Stimulated activated CD4-positive, alpha-beta T cell treated with anti-CD3 and anti-CD28 coated beads, Interleukin-1b, Interleukin-23, amount 100 ng/mL, for 1 hour (primary cell): ENCODE measurements at regions not wholly inside any gene's neighbourhood (a gene's known extent, or its start where the extent isn't known, plus 50 kb on each side); places are given as distances from the start of the nearest gene placed in this dataset.

Experiments
- DNase-seq, 2 donors: peaks; one replicate each; pipeline ENCODE4 v3.0.0-alpha.2; 2020; ENCODE audit warnings: low read depth in 2 of 2

DNA sequence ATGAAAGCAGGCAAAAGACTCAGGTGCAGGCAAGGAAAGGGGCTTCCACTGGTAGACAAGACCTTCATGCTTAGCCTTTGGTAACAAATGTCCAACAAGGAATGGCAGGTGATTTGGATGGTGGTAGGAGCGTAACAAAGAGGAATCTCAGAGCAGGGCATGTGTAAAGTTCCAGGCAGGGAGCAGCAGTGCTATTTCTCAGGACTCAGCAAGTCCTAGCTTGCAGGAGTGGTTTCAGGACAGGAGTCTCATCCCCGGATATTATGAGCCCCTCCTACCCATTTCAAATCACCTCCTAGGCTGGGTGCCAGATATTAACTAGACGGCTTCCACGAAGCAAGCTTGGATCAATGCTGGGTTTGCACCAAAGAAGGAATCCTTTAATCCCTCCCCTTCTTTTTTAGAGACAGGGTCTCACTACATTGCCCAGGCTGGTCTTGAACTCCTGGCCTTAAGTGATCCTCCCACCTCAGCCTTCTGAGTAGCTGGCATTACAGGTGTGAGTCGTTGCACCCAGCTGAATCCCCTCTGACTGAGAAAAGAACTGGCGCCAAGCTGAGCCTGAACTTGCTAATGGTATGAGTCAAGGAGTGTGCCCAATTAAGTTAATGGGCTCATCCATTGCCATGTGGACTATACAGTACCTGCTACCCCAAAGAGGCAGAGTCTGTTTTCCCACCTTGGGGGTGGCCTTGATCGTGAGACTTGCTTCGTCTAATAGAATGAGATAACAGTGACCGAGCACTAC lies 190.3 kb downstream of the ARL4C start:
- DNase-seq, result no peak

DNA sequence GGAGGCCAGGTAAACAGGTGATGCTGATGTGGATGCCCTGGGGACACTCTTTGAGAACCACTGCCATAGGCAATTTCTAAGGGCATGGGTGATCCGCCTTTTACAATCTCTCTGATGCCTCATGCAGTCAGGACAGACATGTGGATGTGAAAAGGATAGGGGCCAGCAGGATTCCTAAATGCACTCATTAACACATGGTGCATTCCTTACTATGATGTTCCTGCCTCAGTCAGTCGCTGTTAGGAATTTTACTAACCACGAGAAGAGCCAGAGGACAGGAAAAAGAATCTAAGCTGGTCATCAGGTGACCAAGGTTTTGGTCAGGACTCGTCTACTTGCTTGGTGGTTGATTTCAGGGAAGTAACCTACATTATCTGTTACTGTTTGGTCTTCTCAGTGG lies 191.0 kb downstream of the ARL4C start:
- DNase-seq, result no peak

DNA sequence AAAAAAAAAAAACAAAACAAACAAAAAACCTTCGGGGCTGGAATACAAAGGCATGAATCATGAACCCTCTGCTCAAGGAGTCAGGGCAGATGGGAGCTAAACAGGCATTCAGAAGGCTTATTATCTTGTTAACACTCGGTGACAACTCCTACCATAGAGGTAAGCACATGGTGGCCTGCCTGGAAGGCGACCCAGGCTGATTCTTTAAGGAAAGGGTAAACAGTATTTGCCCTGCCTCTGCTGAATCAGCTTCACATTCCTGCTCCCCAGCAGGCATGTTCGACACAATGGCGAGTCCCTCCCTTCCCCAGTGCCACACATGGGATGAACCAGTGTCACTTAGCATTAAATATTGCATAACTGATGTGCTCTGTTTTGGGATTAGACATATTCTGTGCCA lies 191.9 kb downstream of the ARL4C start:
- no peak for DNase-seq

DNA sequence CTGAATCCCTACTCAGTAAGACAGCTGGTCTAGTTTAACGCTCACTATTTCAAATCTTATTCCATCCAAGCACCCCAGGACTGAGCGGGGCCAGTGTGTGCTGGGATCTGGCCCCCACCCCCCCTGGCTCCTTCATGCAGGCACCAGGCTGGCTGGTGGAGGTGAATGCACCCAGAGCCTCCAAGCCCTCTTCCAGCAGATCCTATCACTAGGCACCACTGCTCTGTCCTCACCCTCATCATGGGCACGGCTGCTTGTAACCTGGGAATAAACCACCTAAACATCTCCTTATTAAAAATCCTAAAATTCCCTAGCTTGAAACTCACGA lies 194.3 kb downstream of the ARL4C start:
- DNase-seq, result no peak

DNA sequence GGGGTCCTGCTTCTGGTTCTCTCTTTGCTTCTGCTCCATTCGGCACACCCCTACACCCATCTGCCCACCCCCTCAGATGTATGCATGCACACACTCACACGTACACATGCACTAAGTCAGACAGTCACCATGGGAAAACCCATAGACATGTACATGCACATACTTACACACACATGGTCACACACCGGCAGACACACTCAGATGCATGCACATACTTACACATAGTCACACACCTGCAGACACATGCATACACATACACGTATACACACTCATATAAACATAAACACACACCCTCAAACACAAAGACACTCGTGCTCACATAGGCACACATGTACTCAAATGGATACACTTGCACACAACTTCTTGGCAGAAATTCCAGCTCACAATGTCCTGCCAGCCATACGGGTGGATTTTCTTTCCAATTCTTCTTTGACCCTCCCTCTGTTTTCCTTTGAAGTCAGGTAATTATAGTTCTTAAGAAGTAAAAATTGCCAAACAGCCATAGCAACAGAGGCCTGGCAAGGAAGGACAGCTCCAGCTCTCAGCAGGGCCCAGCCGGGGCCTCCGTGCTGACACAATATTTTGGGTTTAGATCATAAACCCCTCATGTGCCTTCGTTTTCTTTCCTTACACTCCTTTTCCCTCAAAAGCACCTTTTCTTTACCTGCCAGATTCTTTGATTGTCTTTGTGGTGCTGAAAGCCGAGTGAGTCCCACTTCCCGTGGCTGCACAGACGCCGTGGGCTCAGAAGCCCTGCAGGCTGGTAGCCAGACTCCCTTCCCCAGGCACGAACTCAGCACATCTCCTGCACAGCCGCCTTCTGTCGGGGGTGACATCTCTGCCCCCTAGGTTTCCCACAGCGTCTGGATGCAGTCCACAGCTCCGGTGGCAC lies 195.7 kb downstream of the ARL4C start:
- DNase-seq, result no peak

DNA sequence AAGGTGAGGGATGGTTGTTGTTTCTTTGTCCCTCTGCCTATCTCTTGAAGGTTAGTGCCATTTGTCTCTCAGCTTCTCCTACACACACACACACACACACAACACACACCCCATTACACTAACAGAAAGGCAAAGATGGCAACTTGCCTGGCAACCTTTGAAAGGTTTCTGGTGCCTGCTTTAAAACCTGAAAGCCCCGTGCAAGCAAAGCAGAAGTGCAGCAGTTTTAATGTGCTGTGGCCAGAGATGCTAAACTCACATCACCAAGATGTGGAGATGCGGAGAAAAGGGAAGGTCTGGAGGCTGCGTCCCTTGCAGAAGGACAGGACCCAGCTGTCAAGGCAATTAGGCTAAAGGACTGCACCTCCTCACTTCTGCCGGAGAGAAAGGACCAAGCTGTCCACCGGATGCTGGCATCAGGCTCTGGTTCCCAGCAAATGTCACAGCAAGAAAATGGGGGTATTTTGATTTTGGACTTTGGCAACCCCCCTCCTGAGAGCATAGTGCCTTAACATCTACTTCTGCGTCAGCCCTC lies 196.4 kb downstream of the ARL4C start:
- no peak for DNase-seq

DNA sequence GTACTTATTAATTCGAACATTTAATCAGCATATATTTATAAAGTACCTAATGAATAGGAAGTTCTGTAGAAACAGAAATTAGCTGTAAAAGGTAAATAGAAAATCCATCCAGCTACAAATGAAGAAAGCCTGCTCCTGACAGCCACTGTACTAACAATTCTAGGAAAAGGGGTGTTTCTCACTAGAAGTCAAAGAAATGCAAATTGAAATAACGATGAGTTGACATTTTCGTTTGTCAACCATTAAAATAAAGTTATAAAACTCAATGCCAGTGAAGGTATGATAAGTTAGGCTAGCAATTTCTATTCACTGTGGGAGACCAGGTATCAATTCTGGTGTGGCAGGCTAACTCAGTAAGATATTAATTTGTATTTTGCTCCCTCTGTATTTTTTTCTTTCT lies 198.0 kb downstream of the ARL4C start:
- no peak for DNase-seq

DNA sequence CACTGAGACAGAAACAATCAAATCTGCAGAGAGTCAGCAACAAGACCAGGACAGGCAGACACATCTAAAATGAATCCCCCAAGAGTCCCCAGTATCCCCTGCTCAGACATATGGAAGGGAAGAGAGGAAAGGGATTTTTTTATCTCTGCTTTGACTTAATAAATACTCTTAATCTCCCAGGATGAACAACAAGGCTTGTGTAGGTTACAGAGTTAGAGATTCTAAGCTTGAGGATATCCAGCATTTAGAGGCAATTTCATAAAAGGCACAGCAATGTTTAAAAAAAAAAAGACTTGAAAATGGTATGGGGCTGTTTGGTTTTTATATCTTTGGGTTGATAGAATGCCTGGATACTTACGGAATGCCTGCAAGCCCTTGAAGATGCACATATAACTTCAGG lies 199.9 kb downstream of the ARL4C start:
- DNase-seq, result no peak

DNA sequence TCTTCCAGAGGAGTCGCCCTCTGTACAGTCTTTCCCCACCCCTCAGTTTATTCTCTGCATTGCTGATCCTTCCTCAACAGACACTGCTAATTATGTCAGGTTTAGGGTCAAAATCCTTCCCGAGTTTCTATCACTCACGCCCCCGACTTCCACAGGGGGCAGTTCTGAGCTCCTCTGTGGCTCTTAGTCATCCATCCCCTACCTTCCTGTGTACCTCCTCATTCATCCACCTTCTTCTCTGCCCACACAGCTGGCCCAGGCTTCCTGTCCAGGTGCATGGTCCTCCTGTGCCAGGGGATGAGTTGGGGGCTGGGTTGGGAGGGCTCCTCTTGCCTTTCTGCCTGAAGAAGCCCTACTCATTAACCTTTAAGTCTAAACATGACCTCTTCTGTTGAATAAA lies 202.9 kb downstream of the ARL4C start:
- no peak for DNase-seq

DNA sequence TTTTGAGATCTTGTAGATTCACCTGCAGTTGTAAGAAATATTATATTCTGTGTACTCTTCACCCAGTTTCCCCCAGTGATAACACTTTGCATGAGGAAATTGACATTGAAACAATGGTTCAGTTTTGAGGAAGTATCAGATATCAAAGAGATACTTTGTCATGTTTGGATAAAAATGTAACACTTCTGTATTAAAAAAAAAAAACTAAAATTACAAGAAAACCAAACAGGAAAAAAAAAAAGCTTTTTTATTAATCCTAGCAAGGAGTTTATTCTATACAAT lies 204.0 kb downstream of the ARL4C start:
- no peak for DNase-seq

DNA sequence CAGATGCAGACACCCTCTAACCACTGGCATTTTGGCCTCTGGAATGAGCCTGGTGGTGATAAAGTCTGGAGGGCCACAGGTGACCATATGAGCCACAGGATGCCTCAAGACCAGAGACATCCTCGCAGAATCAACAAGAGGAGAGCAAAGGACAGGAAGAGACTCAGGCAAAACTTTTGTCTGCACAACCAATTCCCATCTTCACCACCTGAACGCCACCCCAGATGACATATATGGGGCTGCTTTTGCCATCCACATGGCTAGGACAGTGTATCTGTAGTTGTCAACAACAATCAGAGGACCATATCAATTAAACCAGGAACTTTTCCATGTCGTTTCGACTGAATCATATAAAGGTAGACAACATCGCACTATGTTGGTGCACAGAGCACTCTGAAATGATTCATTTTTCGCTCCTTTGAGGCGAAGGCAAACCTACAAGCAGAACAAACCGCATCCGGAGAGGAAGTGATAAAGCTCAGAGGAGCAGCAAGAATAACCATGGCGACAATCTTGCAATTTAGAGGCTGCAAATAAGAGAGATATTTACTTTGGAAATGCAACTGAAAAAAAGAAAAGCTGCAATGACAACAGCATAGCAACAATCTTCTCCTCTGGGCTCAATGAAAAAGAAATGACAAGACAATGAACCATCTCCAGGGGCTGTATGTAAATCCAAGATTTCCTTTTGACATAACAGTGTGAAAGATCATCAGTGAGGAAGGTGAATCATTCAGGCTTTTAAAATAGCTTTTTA lies 204.5 kb downstream of the ARL4C start:
- peak in 1 of 2 donors; percentile 41 for DNase-seq

DNA sequence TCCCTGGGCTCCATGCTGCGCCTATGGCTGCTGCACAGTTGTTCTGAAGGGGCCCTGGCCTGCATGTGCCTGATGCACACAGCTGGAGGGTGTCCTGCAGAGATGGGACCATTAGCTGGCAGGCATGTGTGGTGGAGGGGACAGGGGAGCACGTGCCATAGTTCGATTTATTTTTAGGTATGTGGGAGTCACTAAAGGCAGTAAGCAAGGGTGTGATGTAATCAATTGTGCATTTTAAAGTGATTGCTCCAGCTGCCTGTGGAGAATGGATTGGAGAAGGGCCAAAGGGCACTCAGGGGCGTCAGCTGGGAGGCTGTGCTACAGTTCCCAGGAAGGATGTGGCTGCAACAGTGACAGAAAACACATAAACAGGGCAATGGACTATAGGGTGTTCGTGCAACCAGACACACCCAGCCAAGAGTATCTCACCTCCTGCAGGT lies 205.1 kb downstream of the ARL4C start:
- DNase-seq, result no peak

DNA sequence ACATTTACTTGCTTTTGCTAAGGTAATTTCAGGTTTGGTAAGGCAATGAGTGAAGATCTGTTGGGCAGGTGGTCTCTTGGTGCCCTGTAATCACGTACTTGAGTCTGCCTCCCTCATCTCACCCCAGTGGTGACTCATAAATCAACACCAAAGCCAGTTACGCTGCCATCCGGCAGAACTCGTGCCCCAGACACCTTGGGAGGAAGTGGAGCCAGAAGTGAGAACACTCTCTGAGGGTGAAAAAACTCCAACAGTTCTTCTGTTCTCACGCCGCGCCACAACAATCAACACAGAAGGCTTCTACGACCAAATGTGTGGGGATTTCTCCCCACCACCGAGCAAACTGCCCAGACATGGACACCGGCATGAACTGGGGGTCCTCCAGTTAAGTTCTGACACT lies 206.2 kb downstream of the ARL4C start:
- DNase-seq, result peak; percentile 37 to 73

DNA sequence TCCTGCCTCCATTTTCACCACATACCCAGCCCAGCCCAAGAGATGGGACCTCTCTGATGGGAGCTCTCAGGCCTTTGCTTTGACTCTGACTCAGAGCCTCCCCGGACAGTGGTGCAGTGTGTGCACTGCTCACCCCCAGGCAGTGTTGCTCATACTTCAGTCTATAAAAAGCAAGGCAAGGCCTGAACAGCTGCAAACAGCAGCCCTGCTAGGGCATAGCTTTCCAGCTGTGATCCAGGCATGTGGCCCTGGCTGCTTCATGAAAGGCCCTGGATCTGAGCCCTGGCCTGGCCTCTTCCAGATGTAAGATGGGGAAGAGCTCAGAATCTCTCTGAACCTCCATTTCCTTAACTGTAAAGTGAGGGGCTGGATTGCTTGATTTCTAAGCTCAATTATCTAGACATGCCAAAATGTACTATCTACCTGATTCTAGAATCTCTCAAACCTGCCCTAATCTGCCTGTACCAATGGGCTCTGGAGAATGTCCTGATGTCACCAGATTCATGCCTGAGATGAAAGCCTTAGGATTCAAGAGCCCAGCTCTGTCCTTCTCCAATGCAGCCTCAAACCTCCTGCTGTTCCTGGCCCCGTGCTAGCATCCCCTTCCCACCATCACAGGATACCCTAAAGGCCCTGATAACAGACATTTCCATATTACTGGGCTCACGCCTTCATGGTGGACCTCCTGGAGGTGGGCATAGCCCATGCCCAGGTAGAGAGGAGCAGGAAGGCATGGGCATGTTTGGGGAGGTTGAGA lies 206.9 kb downstream of the ARL4C start:
- DNase-seq, result peak in 1 of 2 donors; percentile 28

DNA sequence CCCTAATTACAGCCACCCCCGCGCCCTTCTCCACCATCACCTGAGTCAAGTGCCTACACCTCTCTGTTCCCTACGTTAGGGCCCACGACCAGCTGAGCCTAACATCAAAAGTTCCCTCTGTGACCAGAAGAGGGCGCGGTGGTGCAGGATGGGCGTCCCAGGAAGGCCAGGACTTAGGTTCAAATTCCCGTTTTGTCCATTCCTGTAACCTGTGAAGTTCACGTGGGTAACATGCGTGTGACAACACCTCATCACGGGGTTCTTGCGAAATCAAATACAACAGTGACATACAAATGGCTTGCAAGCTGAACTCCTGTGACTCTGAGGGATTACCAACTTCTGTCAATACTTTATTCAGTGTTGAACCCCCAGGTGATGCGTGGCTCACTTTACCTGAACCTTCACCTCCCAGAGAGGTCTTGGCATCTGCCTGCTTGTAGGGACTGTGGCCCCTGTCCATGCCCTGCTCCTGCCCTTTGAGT lies 207.9 kb downstream of the ARL4C start:
- peak; percentile 47 to 49 for DNase-seq

DNA sequence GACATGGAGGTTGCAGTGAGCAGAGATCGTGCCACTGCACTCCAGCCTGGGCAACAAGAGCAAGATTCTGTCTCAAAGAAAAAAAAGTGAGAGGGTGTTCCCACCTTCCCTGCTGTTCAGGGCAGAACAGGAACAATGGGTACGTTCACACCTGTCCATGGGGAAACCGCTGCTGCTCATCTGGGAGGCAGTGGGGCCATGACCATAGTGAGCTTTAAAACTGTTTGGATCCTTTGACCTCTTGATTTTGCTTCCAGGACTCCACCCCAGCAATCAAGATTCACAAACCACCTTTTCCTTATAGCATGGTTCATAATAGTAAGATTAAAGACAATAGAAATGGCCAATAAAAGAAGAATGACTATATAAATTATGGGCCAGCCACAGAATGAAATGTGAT lies 209.2 kb downstream of the ARL4C start:
- no peak for DNase-seq

DNA sequence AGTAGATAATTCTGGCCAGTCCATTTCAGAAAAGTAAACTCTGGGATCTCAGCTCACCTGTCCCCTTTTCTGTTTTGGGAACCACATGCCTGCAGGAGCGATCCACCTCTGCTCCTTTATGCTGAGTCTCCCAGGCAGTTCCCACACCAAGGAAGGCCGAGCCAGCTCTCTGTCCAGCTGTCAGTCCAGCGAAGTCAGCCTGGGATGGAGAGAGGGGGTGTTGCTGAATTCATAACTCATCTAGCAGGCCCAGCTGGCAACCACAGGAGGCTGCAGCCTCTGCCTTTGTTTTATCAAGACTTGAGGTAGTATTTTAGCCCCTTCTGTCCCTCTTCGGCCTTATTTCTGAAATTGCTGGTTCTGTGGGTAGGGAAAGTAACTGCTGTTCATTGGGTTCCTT lies 209.9 kb downstream of the ARL4C start:
- no peak for DNase-seq

DNA sequence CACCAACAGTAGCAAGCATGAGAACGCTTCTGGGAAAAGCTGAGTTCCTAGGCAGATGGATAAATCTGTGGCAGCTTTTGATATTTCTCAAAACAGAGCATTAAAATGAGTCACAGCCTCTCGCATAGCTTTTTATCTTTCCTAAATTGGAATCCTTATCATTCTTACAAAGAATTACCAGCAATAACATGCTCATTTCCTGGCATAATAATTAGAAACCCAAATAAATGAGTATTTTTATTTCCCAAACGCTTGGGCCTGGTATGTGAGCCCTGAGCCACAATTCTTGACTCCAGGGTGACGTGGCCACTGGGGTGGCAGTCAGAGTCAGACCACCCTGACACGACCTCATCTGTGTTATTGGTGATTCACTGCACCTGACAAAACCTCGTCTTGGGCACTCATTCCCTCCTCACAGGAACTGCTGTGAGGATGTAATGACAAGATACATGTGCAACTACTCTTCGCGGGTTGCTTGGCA lies 210.7 kb downstream of the ARL4C start:
- DNase-seq, result no peak

DNA sequence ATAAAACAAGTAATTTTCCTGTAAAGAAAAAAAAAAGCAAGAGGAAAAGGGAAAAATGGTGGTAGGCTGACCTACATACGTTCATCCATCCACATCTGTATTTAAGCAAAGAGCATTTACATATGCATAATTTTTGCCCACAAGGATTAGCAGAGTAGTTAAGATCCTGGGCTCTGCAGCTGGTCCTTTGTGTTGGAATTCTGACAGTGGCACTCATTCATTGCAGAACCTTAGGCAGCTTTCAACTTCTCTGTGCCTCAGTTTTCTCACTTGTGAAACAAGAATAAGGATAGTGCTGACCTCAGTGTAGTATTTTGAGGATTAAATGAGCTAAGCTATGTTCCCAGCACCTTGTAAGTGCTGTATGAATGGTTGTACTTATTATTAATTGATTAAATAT lies 211.3 kb downstream of the ARL4C start:
- no peak for DNase-seq

DNA sequence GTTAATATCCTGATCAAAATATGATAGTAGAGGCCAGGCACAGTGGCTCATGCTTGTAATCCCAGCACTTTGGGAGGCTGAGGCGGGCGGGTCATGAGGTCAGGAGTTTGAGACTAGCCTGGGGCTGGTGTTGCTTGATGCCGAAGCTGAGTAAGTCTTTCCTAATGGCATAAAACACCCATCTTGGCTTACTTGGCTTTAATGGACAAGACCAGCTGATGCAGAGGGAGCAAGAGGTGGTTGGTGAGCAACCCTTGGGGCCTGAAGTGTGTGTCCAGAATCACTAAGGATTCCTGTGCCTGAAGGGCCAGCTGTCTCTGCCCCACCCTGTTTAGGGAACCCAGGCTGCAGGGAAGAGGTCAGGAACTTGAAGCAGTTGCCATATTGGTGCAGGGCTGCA lies 217.2 kb downstream of the ARL4C start:
- no peak for DNase-seq

DNA sequence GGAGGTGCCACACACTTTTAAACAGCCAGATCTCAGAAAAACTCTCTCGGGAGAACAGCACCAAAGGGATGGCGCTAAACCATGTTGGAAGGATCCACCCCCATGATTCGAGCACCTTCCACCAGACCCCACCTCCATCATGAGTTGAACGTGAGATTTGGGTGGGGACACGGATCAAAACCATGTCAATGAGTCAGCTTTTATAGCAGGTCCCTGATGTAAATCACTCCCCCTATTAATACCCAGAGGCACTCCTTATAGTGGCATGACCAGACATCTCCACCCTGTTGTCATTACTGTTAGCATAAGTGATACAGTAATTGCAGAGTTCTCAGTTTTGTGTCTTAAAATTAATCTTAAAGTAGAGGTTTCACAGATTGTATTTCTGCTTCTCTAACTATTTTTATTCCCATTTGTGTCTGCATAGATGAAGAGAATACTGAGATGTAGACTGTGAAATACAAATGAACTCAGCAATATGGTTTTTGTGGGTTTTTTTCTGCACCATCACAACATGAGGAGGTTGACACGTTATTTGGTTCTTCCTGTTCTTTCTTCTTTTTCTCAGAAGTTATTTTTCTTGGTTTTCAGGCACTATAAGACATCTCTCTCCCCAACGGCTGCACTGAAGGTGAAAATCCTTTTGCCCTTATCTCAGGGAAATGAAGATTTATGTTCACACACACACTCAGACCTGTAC lies 218.2 kb downstream of the ARL4C start:
- no peak for DNase-seq
